Endometrium (tissue), 2 donors: ENCODE measurements at regions not wholly inside any gene's neighbourhood (a gene's known extent, or its start where the extent isn't known, plus 50 kb on each side); places are given as distances from the start of the nearest gene placed in this dataset.

ENCODE experiments used
- FAIRE-seq: peaks from 2 replicates; lab custom pipeline; 2012; peaks lifted over from hg19 to GRCh38; lab: Jason Lieb, UNC
- donor health status: control.
- donor health status: control.

- no peak for FAIRE-seq
Measured at GRCh38 chr5:107146901-107147300, 523.8 kb downstream of the EFNA5 start.

GRCh38 chr5:107135391-107135790 lies 535.3 kb downstream of the EFNA5 start:
- no peak for FAIRE-seq

GRCh38 chr5:107134931-107135330 lies 535.8 kb downstream of the EFNA5 start:
- FAIRE-seq, result no peak

GRCh38 chr5:107129051-107129450 lies 541.7 kb downstream of the EFNA5 start:
- no peak for FAIRE-seq

- no peak for FAIRE-seq
Measured at GRCh38 chr5:107127878-107128277, 542.9 kb downstream of the EFNA5 start.

- FAIRE-seq, result no peak
Measured at GRCh38 chr5:107126341-107126740, 544.4 kb downstream of the EFNA5 start.

GRCh38 chr5:107124376-107124775 lies 546.4 kb downstream of the EFNA5 start:
- no peak for FAIRE-seq

- no peak for FAIRE-seq
Measured at GRCh38 chr5:107123014-107123413, 547.7 kb downstream of the EFNA5 start.

GRCh38 chr5:107121793-107122519 lies 548.8 kb downstream of the EFNA5 start:
- FAIRE-seq, result no peak

GRCh38 chr5:107119656-107120055 lies 551.1 kb downstream of the EFNA5 start:
- FAIRE-seq, result no peak

- no peak for FAIRE-seq
Measured at GRCh38 chr5:107118184-107119019, 552.3 kb downstream of the EFNA5 start.

GRCh38 chr5:107112216-107112615 lies 558.5 kb downstream of the EFNA5 start:
- no peak for FAIRE-seq

- no peak for FAIRE-seq
Measured at GRCh38 chr5:107104040-107104995, 566.4 kb downstream of the EFNA5 start.

GRCh38 chr5:107103522-107103921 lies 567.2 kb downstream of the EFNA5 start:
- peak; percentile 67 for FAIRE-seq

- FAIRE-seq, result no peak
Measured at GRCh38 chr5:107100121-107100520, 570.6 kb downstream of the EFNA5 start.

GRCh38 chr5:107099506-107099905 lies 571.2 kb downstream of the EFNA5 start:
- FAIRE-seq, result peak; percentile 80

- FAIRE-seq, result no peak
Measured at GRCh38 chr5:107092695-107093094, 578.0 kb downstream of the EFNA5 start.

GRCh38 chr5:107090506-107090905 lies 580.2 kb downstream of the EFNA5 start:
- peak; percentile 91 for FAIRE-seq

GRCh38 chr5:107088907-107089306 lies 581.8 kb downstream of the EFNA5 start:
- no peak for FAIRE-seq

- FAIRE-seq, result no peak
Measured at GRCh38 chr5:107085572-107085971, 585.2 kb downstream of the EFNA5 start.

GRCh38 chr5:107074996-107075395 lies 595.7 kb downstream of the EFNA5 start:
- no peak for FAIRE-seq

- no peak for FAIRE-seq
Measured at GRCh38 chr5:107072967-107073366, 597.8 kb downstream of the EFNA5 start.
